ENCODE measurements at regions not wholly inside any gene's neighbourhood (a gene's known extent, or its start where the extent isn't known, plus 50 kb on each side); places are given as distances from the start of the nearest gene placed in this dataset.
"Not testable (repeated sequence)": the region's sequence is repeated elsewhere in the genome, so short reads cannot be mapped to it uniquely, and the experiment has no call there.

DNA sequence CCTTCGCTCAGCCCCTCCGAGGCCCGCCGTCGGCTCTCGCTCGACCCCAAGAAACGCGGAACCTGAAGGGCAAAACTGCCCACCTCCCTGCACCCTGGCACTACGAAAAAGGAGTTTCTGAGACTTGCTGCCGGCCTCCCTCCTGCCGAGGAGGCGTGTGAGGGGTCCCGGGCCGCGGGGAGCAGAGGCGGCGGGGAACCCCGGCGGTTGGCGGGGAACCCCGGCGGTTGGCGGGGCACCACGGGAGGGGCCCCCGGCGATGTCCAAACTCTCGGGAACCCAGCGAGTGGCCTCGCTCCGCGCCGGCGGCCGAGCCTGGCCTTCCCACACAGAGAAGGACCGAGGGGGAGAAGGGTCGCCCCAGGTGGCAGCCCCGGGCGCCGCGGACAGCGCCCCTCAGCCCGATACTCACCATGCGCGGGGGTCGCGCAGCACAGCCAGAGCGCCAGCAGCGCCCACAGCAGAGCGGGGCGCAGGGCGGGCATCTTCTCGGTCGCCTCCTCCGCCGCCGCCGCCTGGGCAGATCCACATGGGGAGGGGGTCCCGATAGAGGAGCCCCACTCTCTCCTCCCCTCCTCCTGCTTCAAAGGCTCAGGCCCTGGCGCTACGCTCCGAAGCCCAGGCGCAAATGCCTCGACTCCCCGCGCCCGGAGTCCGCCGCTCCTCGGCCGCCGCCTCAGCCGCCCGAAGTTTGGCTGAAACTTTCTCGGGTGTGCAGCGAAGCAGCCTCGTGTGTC is 69.4 kb upstream of the NUDT4B start:
- H2AK5ac ChIP-seq (ENCODE audit: low read depth, low read length); BruUV-seq (replicated peaks); H2AFZ ChIP-seq (replicated peaks; ENCODE audit: low read length, poor library complexity); H4K91ac ChIP-seq (ENCODE audit: insufficient read depth, low read depth, low read length); H3K56ac ChIP-seq (ENCODE audit: extremely low read depth, insufficient read depth, low read length); H3K4ac ChIP-seq (ENCODE audit: low read depth, low read length); H3K14ac ChIP-seq (replicated peaks; ENCODE audit: low read depth, low read length); H2BK20ac ChIP-seq (ENCODE audit: low read depth, low read length); CTCF ChIA-PET; H3K4me2 ChIP-seq (ENCODE audit: low read depth, low read length); intact Hi-C loops (cut with micrococcal nuclease); H3K9me3 ChIP-seq (ENCODE audit: control insufficient read depth, insufficient read depth, low read length); H2AK9ac ChIP-seq (replicated peaks; ENCODE audit: low read depth, low read length, poor library complexity); POLR2A ChIA-PET (ENCODE audit: unreplicated experiment); dilution Hi-C loops (cut with HindIII; ENCODE audit: low sequenced_read_pairs, unreplicated experiment); H4K8ac ChIP-seq (ENCODE audit: low read depth in 2 of 2, low read length in 2 of 2); H3K4me1 ChIP-seq (ENCODE audit: control insufficient read depth, insufficient read depth, low read length); H3K18ac ChIP-seq (ENCODE audit: low read depth, low read length); H3K23ac ChIP-seq (ENCODE audit: low read depth, low read length); DNase-seq; H3K27me3 ChIP-seq (ENCODE audit: control insufficient read depth, insufficient read depth, low read length); H3K36me3 ChIP-seq (ENCODE audit: control insufficient read depth, insufficient read depth, low read length); H3K9me1 ChIP-seq (ENCODE audit: insufficient read depth, low read length); H2BK120ac ChIP-seq (ENCODE audit: low read depth, low read length); H4K5ac ChIP-seq (ENCODE audit: low read depth, low read length); H2BK15ac ChIP-seq (ENCODE audit: low read depth, low read length); H4K20me1 ChIP-seq (ENCODE audit: insufficient read depth, low read length); in situ Hi-C loops (cut with MboI; ENCODE audit: low sequenced_read_pairs); H3K79me1 ChIP-seq (ENCODE audit: low read depth in 1 of 2, low read length in 2 of 2): not testable (repeated sequence)
- peak overlapping the region; percentile 58 for H2BK5ac ChIP-seq (ENCODE audit: low read depth, low read length, poor library complexity, severe bottlenecking)
- H3K27ac ChIP-seq (ENCODE audit: insufficient read depth, low read length) = peak overlapping the region; percentile 62
- H3K4me3 ChIP-seq (ENCODE audit: insufficient read depth, low read depth, low read length) = peak overlapping the region; percentile 95
- peak; percentile 69 for ATAC-seq (ENCODE audit: low read depth)
- peak overlapping the region; percentile 60; the same call in 1 of the 2 replicates for H3K9ac ChIP-seq (ENCODE audit: low read depth, low read length)
- no CpG with 5 or more reads among the region's 77 CpGs for WGBS, 2 experiments (ENCODE audit: extremely low coverage in 2 of 2, insufficient read length in 1 of 2)

DNA sequence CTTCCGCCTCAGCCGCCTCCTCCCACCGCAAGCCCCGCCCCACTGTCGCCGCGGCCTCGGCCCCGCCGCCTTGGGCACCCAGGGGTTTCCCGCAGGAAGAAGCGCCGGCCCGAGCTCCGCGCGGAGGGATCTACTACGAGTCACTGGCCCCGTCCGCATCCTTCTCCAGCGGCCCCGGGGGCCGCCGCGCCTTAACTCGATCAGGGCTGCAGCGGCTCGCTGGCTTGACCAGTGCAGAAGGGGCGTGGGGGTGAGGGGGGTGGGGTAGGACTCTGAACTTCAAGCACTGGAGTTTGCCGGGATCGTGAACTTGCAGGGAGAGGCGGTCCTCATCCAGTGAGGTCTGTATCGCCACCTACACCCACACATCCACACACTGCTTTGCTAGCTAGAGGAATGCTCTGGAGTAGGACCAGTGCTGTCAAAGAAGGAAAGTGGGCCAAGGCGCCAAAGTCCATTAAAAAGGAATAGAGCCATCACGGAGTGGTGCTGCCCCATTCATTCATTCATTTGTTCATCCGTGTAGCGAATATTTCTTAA is 68.7 kb upstream of the NUDT4B start:
- H2BK15ac ChIP-seq (ENCODE audit: low read depth, low read length); H3K27me3 ChIP-seq (ENCODE audit: control insufficient read depth, insufficient read depth, low read length); H3K79me1 ChIP-seq (ENCODE audit: low read depth in 1 of 2, low read length in 2 of 2); H2AK9ac ChIP-seq (replicated peaks; ENCODE audit: low read depth, low read length, poor library complexity); H3K9ac ChIP-seq (ENCODE audit: low read depth, low read length); H2BK5ac ChIP-seq (ENCODE audit: low read depth, low read length, poor library complexity, severe bottlenecking); in situ Hi-C loops (cut with MboI; ENCODE audit: low sequenced_read_pairs); DNase-seq; H3K4me1 ChIP-seq (ENCODE audit: control insufficient read depth, insufficient read depth, low read length); CTCF ChIA-PET; H3K23ac ChIP-seq (ENCODE audit: low read depth, low read length); H3K4me2 ChIP-seq (ENCODE audit: low read depth, low read length); BruUV-seq (replicated peaks); H4K5ac ChIP-seq (ENCODE audit: low read depth, low read length); H3K9me3 ChIP-seq (ENCODE audit: control insufficient read depth, insufficient read depth, low read length); H3K14ac ChIP-seq (replicated peaks; ENCODE audit: low read depth, low read length); POLR2A ChIA-PET (ENCODE audit: unreplicated experiment); H3K36me3 ChIP-seq (ENCODE audit: control insufficient read depth, insufficient read depth, low read length); H2BK20ac ChIP-seq (ENCODE audit: low read depth, low read length); intact Hi-C loops (cut with micrococcal nuclease); H4K91ac ChIP-seq (ENCODE audit: insufficient read depth, low read depth, low read length); H4K8ac ChIP-seq (ENCODE audit: low read depth in 2 of 2, low read length in 2 of 2); H3K9me1 ChIP-seq (ENCODE audit: insufficient read depth, low read length); H3K4ac ChIP-seq (ENCODE audit: low read depth, low read length); H3K27ac ChIP-seq (ENCODE audit: insufficient read depth, low read length); H2BK120ac ChIP-seq (ENCODE audit: low read depth, low read length); H3K56ac ChIP-seq (ENCODE audit: extremely low read depth, insufficient read depth, low read length); H2AFZ ChIP-seq (replicated peaks; ENCODE audit: low read length, poor library complexity); H2AK5ac ChIP-seq (ENCODE audit: low read depth, low read length); dilution Hi-C loops (cut with HindIII; ENCODE audit: low sequenced_read_pairs, unreplicated experiment); H4K20me1 ChIP-seq (ENCODE audit: insufficient read depth, low read length); H3K18ac ChIP-seq (ENCODE audit: low read depth, low read length): not testable (repeated sequence)
- no CpG with 5 or more reads among the region's 37 CpGs for WGBS, 2 experiments (ENCODE audit: extremely low coverage in 2 of 2, insufficient read length in 1 of 2)
- ATAC-seq (ENCODE audit: low read depth) = peak; percentile 99
- H3K4me3 ChIP-seq (ENCODE audit: insufficient read depth, low read depth, low read length) = peak overlapping the region; percentile 95

Data from IMR-90 (cell line).